ENCODE measurements at regions not wholly inside any gene's neighbourhood (a gene's known extent, or its start where the extent isn't known, plus 50 kb on each side); places are given as distances from the start of the nearest gene placed in this dataset.

- no peaks in the 10 kb centered on the region for H3K27me3 ChIP-seq
- intact Hi-C loops (cut with DNase I) = no loop called here
- no peak for TF ChIP-seq POLR2A (IDR thresholded peaks at IDR 0.05)
- no peak for TF ChIP-seq CTCF (IDR thresholded peaks at IDR 0.05)
- no peak overlapping the region for H3K27ac ChIP-seq
- H3K4me3 ChIP-seq = no peak overlapping the region
- H3K9me3 ChIP-seq = no peaks in the 10 kb centered on the region
- no peak for DNase-seq
- H3K4me1 ChIP-seq = peaks cover 0 to 13% (median 0%) of the 10 kb centered on the region in 3 donors
- H3K36me3 ChIP-seq = no peaks in the 10 kb centered on the region
- WGBS, 2 donors = 39 to 42% methylated on average over 6 to 7 of the region's 7 CpGs
These were observed 243.3 kb downstream of the SEC61B start for GRCh38 chr9:99465231-99465907.

GRCh38 chr9:99466104-99466503, 244.0 kb downstream of the SEC61B start:
- WGBS, 2 donors = 81 to 86% methylated on average over 1 of the region's 1 CpG
- Histone ChIP-seq H3K36me3 (no peaks in the 10 kb centered on the region), H3K9me3 (no peaks in the 10 kb centered on the region), H3K27me3 (no peaks in the 10 kb centered on the region), H3K27ac (no peak overlapping the region), H3K4me3 (no peak overlapping the region), H3K4me1 (peaks cover 0 to 13% (median 0%) of the 10 kb centered on the region in 3 donors)
- TF ChIP-seq POLR2A (IDR thresholded peaks at IDR 0.05) (no peak), CTCF (IDR thresholded peaks at IDR 0.05) (no peak)
- DNase-seq = no peak
- intact Hi-C loops (cut with DNase I) = no loop called here

GRCh38 chr9:99466781-99467180, 244.7 kb downstream of the SEC61B start:
- H3K9me3 ChIP-seq = no peaks in the 10 kb centered on the region
- H3K4me3 ChIP-seq = no peak overlapping the region
- TF ChIP-seq POLR2A (IDR thresholded peaks at IDR 0.05) (no peak), CTCF (IDR thresholded peaks at IDR 0.05) (no peak)
- H3K4me1 ChIP-seq = peaks cover 0 to 13% (median 0%) of the 10 kb centered on the region in 3 donors
- no peaks in the 10 kb centered on the region for H3K36me3 ChIP-seq
- H3K27ac ChIP-seq = no peak overlapping the region
- DNase-seq = no peak
- no peaks in the 10 kb centered on the region for H3K27me3 ChIP-seq
- intact Hi-C loops (cut with DNase I) = no loop called here

GRCh38 chr9:99471033-99471432, 249.0 kb downstream of the SEC61B start:
- Histone ChIP-seq H3K27me3 (no peaks in the 10 kb centered on the region), H3K36me3 (no peaks in the 10 kb centered on the region), H3K4me3 (no peak overlapping the region), H3K27ac (no peak overlapping the region), H3K4me1 (no peaks in the 10 kb centered on the region), H3K9me3 (no peaks in the 10 kb centered on the region)
- TF ChIP-seq CTCF (IDR thresholded peaks at IDR 0.05) (no peak), POLR2A (IDR thresholded peaks at IDR 0.05) (no peak)
- DNase-seq = no peak
- intact Hi-C loops (cut with DNase I) = no loop called here
- 72 to 87% methylated on average over 2 of the region's 2 CpGs for WGBS, 2 donors

GRCh38 chr9:99472240-99472915, 250.3 kb downstream of the SEC61B start:
- Histone ChIP-seq H3K27ac (no peak overlapping the region), H3K9me3 (no peaks in the 10 kb centered on the region), H3K4me1 (no peaks in the 10 kb centered on the region), H3K27me3 (no peaks in the 10 kb centered on the region), H3K36me3 (no peaks in the 10 kb centered on the region), H3K4me3 (no peak overlapping the region)
- DNase-seq = no peak
- intact Hi-C loops (cut with DNase I) = no loop called here
- WGBS, 2 donors = 66 to 78% methylated on average over 6 of the region's 6 CpGs
- TF ChIP-seq CTCF (IDR thresholded peaks at IDR 0.05) (no peak), POLR2A (IDR thresholded peaks at IDR 0.05) (no peak)
